ENCODE measurements at regions not wholly inside any gene's neighbourhood (a gene's known extent, or its start where the extent isn't known, plus 50 kb on each side); places are given as distances from the start of the nearest gene placed in this dataset.

- TF ChIP-seq TAF1 (IDR thresholded peaks at IDR 0.05; ENCODE audit: borderline replicate concordance, low read depth, low read length): no peak
- no peak for TF ChIP-seq POLR2AphosphoS5 (IDR thresholded peaks at IDR 0.05; ENCODE audit: low read depth, low read length)
- TF ChIP-seq EP300 (IDR thresholded peaks at IDR 0.05; ENCODE audit: borderline replicate concordance in 1 of 2, low read depth in 1 of 2, low read length in 1 of 2): no peak
- TF ChIP-seq CTCF (IDR thresholded peaks at IDR 0.05): no peak
- no peak for TF ChIP-seq GATA2 (CRISPR knock-in tag; IDR thresholded peaks at IDR 0.05)
- no peak for TF ChIP-seq MAX (IDR thresholded peaks at IDR 0.05; ENCODE audit: low read depth)
- TF ChIP-seq SMC3 (IDR thresholded peaks at IDR 0.05; ENCODE audit: low read depth, low read length): no peak
- TF ChIP-seq REST (IDR thresholded peaks at IDR 0.05; ENCODE audit: low read depth, low read length): no peak
- TF ChIP-seq NFIC (IDR thresholded peaks at IDR 0.05; ENCODE audit: borderline replicate concordance): no peak
- TF ChIP-seq FOXJ3 (CRISPR knock-in tag; IDR thresholded peaks at IDR 0.05): no peak
- TF ChIP-seq EZH2phosphoT487 (IDR thresholded peaks at IDR 0.05; ENCODE audit: borderline replicate concordance, low read depth): no peak
- no peak for TF ChIP-seq MXI1 (IDR thresholded peaks at IDR 0.05; ENCODE audit: low read depth, low read length)
- no peak for TF ChIP-seq SIN3A (IDR thresholded peaks at IDR 0.05; ENCODE audit: borderline replicate concordance, low read depth, low read length)
These were observed 150.2 kb downstream of the CDH26 start for GRCh38 chr20:60108397-60108796.

Measured in SK-N-SH (cell line).